HepG2 (cell line): ENCODE measurements at regions not wholly inside any gene's neighbourhood (a gene's known extent, or its start where the extent isn't known, plus 50 kb on each side); places are given as distances from the start of the nearest gene placed in this dataset.
A peak's percentile ranks its signal among the peaks of the same experiment; 100 is the strongest.
"Not testable (repeated sequence)": the region's sequence is repeated elsewhere in the genome, so short reads cannot be mapped to it uniquely, and the experiment has no call there.

Experiments used
- ATAC-seq: fragments of 200-7000 bp; cut with Tn5 transposase; 3 replicates; pipeline ENCODE4 v1.9.1; 2020; ENCODE audit warnings: mild to moderate bottlenecking, moderate library complexity
- BruUV-seq: library from RNA; stranded (reverse); fragments of 400-500 nt; replicated peaks from 2 replicates; lab custom pipeline; 2021; lab: Mats Ljungman, UMichigan
- CTCF ChIA-PET: fragments of 300-600 bp; formaldehyde crosslinking; extraction: SDS; loops from one replicate; lab custom pipeline; 2021; ENCODE audit warnings: low total read pairs, inconsistent platforms, low intra/inter-chr PET ratio; lab: Yijun Ruan, JAX
- POLR2A ChIA-PET: fragments of 350-600 bp; sonication (Branson Sonifier 250); formaldehyde crosslinking; loops from one replicate; lab custom pipeline; 2020; ENCODE audit warnings: antibody characterized with exemption, inconsistent platforms; lab: Yijun Ruan, JAX
- DNase-seq: peaks from one replicate; pipeline ENCODE4 v3.0.0-alpha.2; 2015; ENCODE audit warnings: low spot score
- FAIRE-seq: peaks from 3 replicates; lab custom pipeline; 2011; peaks lifted over from hg19 to GRCh38; lab: Jason Lieb, UNC
- H2AFZ ChIP-seq: one replicate; pipeline ENCODE4 v1.6.1; 2011; ENCODE audit warnings: low read length, inconsistent platforms
- H3K27ac ChIP-seq: fragments of 300-600 bp; 3 replicates; pipeline ENCODE4 v1.8.0; 2011; ENCODE audit warnings: mixed run types, mild to moderate bottlenecking, mixed read lengths, low read length, inconsistent platforms; ENCODE audit not compliant: insufficient read depth; ENCODE audit errors: extremely low read length
- H3K27me3 ChIP-seq, 2 experiments: fragments of 200-600 bp in 1 of 2; 2 replicates in 1 of 2; 3 replicates in 1 of 2; pipeline versions ENCODE4 v1.6.0 to v1.8.0; 2011; ENCODE audit warnings: low read length in 2 of 2, mild to moderate bottlenecking in 2 of 2, moderate library complexity in 2 of 2, inconsistent platforms in 1 of 2; ENCODE audit not compliant: insufficient read depth in 2 of 2, control insufficient read depth in 1 of 2
- H3K36me3 ChIP-seq, 2 experiments: fragments of 200-600 bp in 1 of 2; replicated peaks in 1 of 2; 2 replicates in 1 of 2; 3 replicates in 1 of 2; pipeline versions ENCODE4 v1.5.1 to v1.8.0; 2011; ENCODE audit warnings: low read length in 2 of 2, inconsistent platforms in 1 of 2; ENCODE audit not compliant: insufficient read depth in 2 of 2, control insufficient read depth in 1 of 2
- H3K4me1 ChIP-seq: 2 replicates; pipeline ENCODE4 v1.5.1; 2012; ENCODE audit warnings: low read length, inconsistent platforms; ENCODE audit not compliant: insufficient read depth
- H3K4me2 ChIP-seq: 2 replicates; pipeline ENCODE4 v1.6.0; 2011; ENCODE audit warnings: low read depth, low read length, inconsistent platforms
- H3K4me3 ChIP-seq, 3 experiments: fragments of 200-600 bp in 1 of 3; sonication (generic), shearing (Covaris generic) in 1 of 3; replicated peaks in 1 of 3; 2 replicates each; pipeline ENCODE4 v1.5.1; 2011 to 2016; ENCODE audit warnings: low read length in 3 of 3, inconsistent platforms in 2 of 3, low read depth in 2 of 3, mild to moderate bottlenecking in 2 of 3, control low read depth in 1 of 3, mixed read lengths in 1 of 3; ENCODE audit not compliant: insufficient read depth in 1 of 3
- H3K79me2 ChIP-seq: one replicate; pipeline ENCODE4 v1.6.1; 2011; ENCODE audit warnings: low read length, inconsistent platforms; ENCODE audit not compliant: insufficient read depth
- H3K9ac ChIP-seq: 2 replicates; pipeline ENCODE4 v1.6.0; 2011; ENCODE audit warnings: mild to moderate bottlenecking, low read depth, low read length, inconsistent platforms; ENCODE audit not compliant: insufficient read depth
- H3K9me3 ChIP-seq: 2 replicates; pipeline ENCODE4 v1.5.1; 2012; ENCODE audit warnings: mild to moderate bottlenecking, low read length
- H4K20me1 ChIP-seq: 2 replicates; pipeline ENCODE4 v1.6.0; 2011; ENCODE audit warnings: inconsistent platforms, mild to moderate bottlenecking, low read length, moderate library complexity; ENCODE audit not compliant: insufficient read depth
- CBFB ChIP-seq: sonication (generic); formaldehyde crosslinking; IDR thresholded peaks from 2 replicates; pipeline ENCODE4 v1.4.0; 2020; ENCODE audit warnings: missing genetic modification reagents
- DNMT1 ChIP-seq: sonication (generic); formaldehyde crosslinking; IDR thresholded peaks from 2 replicates; pipeline ENCODE4 v1.5.1; 2020; ENCODE audit warnings: mild to moderate bottlenecking, missing genetic modification reagents
- FIP1L1 ChIP-seq: fragments of 200-400 bp; formaldehyde crosslinking; IDR thresholded peaks from 2 replicates; pipeline ENCODE4 v1.6.1; 2018; ENCODE audit warnings: low read depth, mild to moderate bottlenecking, low read length, moderate library complexity, borderline replicate concordance; ENCODE audit not compliant: insufficient read depth
- HDAC2 ChIP-seq: sonication (generic); formaldehyde crosslinking; IDR thresholded peaks from 2 replicates; pipeline ENCODE4 v1.4.0; 2020; ENCODE audit warnings: missing genetic modification reagents
- HIC2 ChIP-seq: sonication (generic); formaldehyde crosslinking; IDR thresholded peaks from 2 replicates; pipeline ENCODE4 v1.9.0; 2022; ENCODE audit warnings: low read depth, missing genetic modification reagents
- HNRNPK ChIP-seq: fragments of 200-400 bp; formaldehyde crosslinking; IDR thresholded peaks from 2 replicates; pipeline ENCODE4 v1.6.1; 2018; ENCODE audit warnings: low read length, low read depth, moderate library complexity, mild to moderate bottlenecking; ENCODE audit not compliant: poor library complexity, severe bottlenecking
- JARID2 ChIP-seq: sonication (generic); formaldehyde crosslinking; IDR thresholded peaks from 2 replicates; pipeline ENCODE4 v1.8.1; 2023; ENCODE audit warnings: missing genetic modification reagents, inconsistent platforms; ENCODE audit not compliant: insufficient replicate concordance
- MLX ChIP-seq: IDR thresholded peaks from 2 replicates; pipeline ENCODE4 v1.6.1; 2016
- SMAD1 ChIP-seq: sonication (generic); formaldehyde crosslinking; IDR thresholded peaks from 2 replicates; pipeline ENCODE4 v1.4.0; 2020; ENCODE audit warnings: missing genetic modification reagents, low read depth, mild to moderate bottlenecking, borderline replicate concordance
- TCF7L2 ChIP-seq: IDR thresholded peaks from 2 replicates; pipeline ENCODE4 v1.6.1; 2011; ENCODE audit warnings: mild to moderate bottlenecking, low read depth, low read length, moderate library complexity
- ZBED4 ChIP-seq: sonication (generic); formaldehyde crosslinking; IDR thresholded peaks from 2 replicates; pipeline ENCODE4 v1.4.0; 2020; ENCODE audit warnings: missing genetic modification reagents, borderline replicate concordance
- ZKSCAN8 ChIP-seq: IDR thresholded peaks from 2 replicates; pipeline ENCODE4 v1.6.1; 2016; ENCODE audit warnings: borderline replicate concordance, missing genetic modification reagents, missing compliant biosample characterization
- WGBS: methylation state at CpG from one replicate; pipeline ENCODE4 v1.1.6; 2017; ENCODE audit warnings: low lambda C conversion rate; 5-methylcytosine and 5-hydroxymethylcytosine counted together
- in situ Hi-C: cut with HindIII; loops from 2 replicates; pipeline ENCODE4 v1.10.0; 2017; ENCODE audit warnings: low pct_unique_long_range_greater_than_20kb; ENCODE audit not compliant: extremely low pct_ligation_motif_present
- intact Hi-C: fragments of 100-400 bp; cut with micrococcal nuclease; formaldehyde crosslinking; loops from one replicate; pipeline ENCODE4 v1.10.0; 2022; ENCODE audit not compliant: unreplicated experiment

GRCh38 chr2:143837055-143837454, 682.9 kb downstream of the ZEB2 start:
- H2AFZ ChIP-seq, H3K4me3 ChIP-seq, POLR2A ChIA-PET, H3K27me3 ChIP-seq, H3K9ac ChIP-seq, CTCF ChIA-PET, H3K36me3 ChIP-seq, ATAC-seq, BruUV-seq, H3K4me2 ChIP-seq, H3K9me3 ChIP-seq: not testable (repeated sequence)
- peak; percentile 91 for TF ChIP-seq HNRNPK
- TF ChIP-seq, all 625 proteins: peak for 1; not testable (repeated sequence) for 624
- intact Hi-C loops, H3K27ac ChIP-seq, DNase-seq, in situ Hi-C loops, H4K20me1 ChIP-seq, H3K79me2 ChIP-seq, H3K4me1 ChIP-seq, FAIRE-seq: not testable (repeated sequence)

GRCh38 chr2:143835481-143835880, 684.4 kb downstream of the ZEB2 start:
- no TSS peak for BruUV-seq
- Histone ChIP-seq H3K36me3 (no peaks in the 10 kb centered on the region), H3K4me2 (no peak overlapping the region), H3K4me1 (no peaks in the 10 kb centered on the region), H3K4me3 (no peak overlapping the region), H3K9me3 (no peaks in the 10 kb centered on the region), H3K79me2 (no peaks in the 10 kb centered on the region), H3K27ac (no peak overlapping the region), H3K27me3 (no peaks in the 10 kb centered on the region; a peak in 1 of 5 replicates), H4K20me1 (no peaks in the 10 kb centered on the region), H3K9ac (no peak overlapping the region), H2AFZ (no peak overlapping the region)
- FAIRE-seq, result no peak
- intact Hi-C loops (no loop called here), in situ Hi-C loops (no loop called here)
- no peak for ATAC-seq
- ChIA-PET POLR2A (no interaction called here), CTCF (no interaction called here)
- 5% methylated on average over 2 of the region's 2 CpGs for WGBS
- DNase-seq, result no peak
- TF ChIP-seq ZKSCAN8 (no peak), HIC2 (no peak), MLX (CRISPR knock-in tag) (no peak), ZBED4 (CRISPR knock-in tag) (no peak), HDAC2 (no peak), CBFB (CRISPR knock-in tag) (no peak), SMAD1 (CRISPR knock-in tag) (no peak), TCF7L2 (no peak), FIP1L1 (no peak), JARID2 (CRISPR knock-in tag) (no peak), DNMT1 (CRISPR knock-in tag) (no peak)
